Left lung (tissue), 4 donors: ENCODE measurements at regions not wholly inside any gene's neighbourhood (a gene's known extent, or its start where the extent isn't known, plus 50 kb on each side); places are given as distances from the start of the nearest gene placed in this dataset.

Experiments
- ATAC-seq: fragments of 200-7000 bp; cut with Tn5 transposase; one replicate; pipeline ENCODE4 v1.9.1; 2020; ENCODE audit warnings: moderate library complexity
- DNase-seq, 4 donors: peaks; one replicate each; pipeline ENCODE4 v3.0.0-alpha.2; 2013 to 2020
- H3K27ac ChIP-seq, 2 donors: fragments of 200-600 bp; sonication (generic) in 1 of 2; one replicate each; pipeline versions ENCODE4 v1.5.0 to v1.8.0; 2020 to 2021
- H3K27me3 ChIP-seq, 2 donors: fragments of 200-600 bp; sonication (generic) in 1 of 2; one replicate each; pipeline versions ENCODE4 v1.5.0 to v1.8.0; 2020 to 2021
- H3K36me3 ChIP-seq, 2 donors: fragments of 200-600 bp; sonication (generic) in 1 of 2; one replicate each; pipeline versions ENCODE4 v1.5.0 to v1.8.0; 2020 to 2021
- H3K4me1 ChIP-seq, 2 donors: fragments of 200-600 bp; one replicate each; pipeline ENCODE4 v1.8.0; 2021
- H3K4me3 ChIP-seq, 2 donors: fragments of 200-600 bp; sonication (generic) in 1 of 2; one replicate each; pipeline versions ENCODE4 v1.5.0 to v1.8.0; 2020 to 2021; ENCODE audit warnings: mild to moderate bottlenecking in 1 of 2
- H3K9me3 ChIP-seq, 2 donors: fragments of 200-600 bp; sonication (generic) in 1 of 2; one replicate each; pipeline versions ENCODE4 v1.5.0 to v1.8.0; 2020 to 2021
- CTCF ChIP-seq, 2 donors: fragments of 200-600 bp; sonication (generic) in 1 of 2; IDR thresholded peaks; one replicate each; pipeline versions ENCODE4 v1.5.0 to v1.8.0; 2021; ENCODE audit warnings: antibody characterized with exemption in 2 of 2
- intact Hi-C, 2 donors: fragments of 100-400 bp; cut with DNase I; formaldehyde crosslinking; loops; one replicate each; pipeline versions ENCODE4 v1.11.2 to v1.14.2; 2022
- donor health status: DM: no; HTN: yes; CAD: no.
- donor health status: DM: no; HTN: no; CAD: no.

- ATAC-seq: no peak
- no peak for TF ChIP-seq CTCF (IDR thresholded peaks at IDR 0.05)
- Histone ChIP-seq H3K27me3 (peaks cover 0 to 8% of the 10 kb centered on the region in 2 donors), H3K27ac (no peak overlapping the region), H3K9me3 (no peaks in the 10 kb centered on the region), H3K4me1 (no peaks in the 10 kb centered on the region), H3K36me3 (no peaks in the 10 kb centered on the region), H3K4me3 (no peak overlapping the region)
- no peak for DNase-seq
- intact Hi-C loops: no loop called here
These were observed 92.3 kb downstream of the HTR5A start for GRCh38 chr7:155162422-155162821.

- no peaks in the 10 kb centered on the region for H3K9me3 ChIP-seq
- peaks cover 0 to 8% of the 10 kb centered on the region in 2 donors for H3K27me3 ChIP-seq
- no peaks in the 10 kb centered on the region for H3K4me1 ChIP-seq
- DNase-seq (no peak), ATAC-seq (no peak)
- no peak overlapping the region for H3K4me3 ChIP-seq
- no peaks in the 10 kb centered on the region for H3K36me3 ChIP-seq
- no peak overlapping the region for H3K27ac ChIP-seq
- intact Hi-C loops: no loop called here
- TF ChIP-seq CTCF (IDR thresholded peaks at IDR 0.05): no peak
These were observed 93.6 kb downstream of the HTR5A start for GRCh38 chr7:155163696-155164095.

GRCh38 chr7:155164316-155164715 lies 94.2 kb downstream of the HTR5A start:
- Histone ChIP-seq H3K9me3 (no peaks in the 10 kb centered on the region), H3K27ac (no peak overlapping the region), H3K27me3 (peaks cover 0 to 12% of the 10 kb centered on the region in 2 donors), H3K4me3 (no peak overlapping the region), H3K4me1 (no peaks in the 10 kb centered on the region), H3K36me3 (no peaks in the 10 kb centered on the region)
- TF ChIP-seq CTCF (IDR thresholded peaks at IDR 0.05): no peak
- ATAC-seq (no peak), DNase-seq (no peak)
- intact Hi-C loops: no loop called here

GRCh38 chr7:155166108-155166507 lies 96.0 kb downstream of the HTR5A start:
- intact Hi-C loops: no loop called here
- DNase-seq: no peak
- TF ChIP-seq CTCF (IDR thresholded peaks at IDR 0.05): no peak
- no peaks in the 10 kb centered on the region for H3K9me3 ChIP-seq
- H3K4me3 ChIP-seq: no peak overlapping the region
- ATAC-seq: no peak
- H3K27ac ChIP-seq: no peak overlapping the region
- H3K4me1 ChIP-seq: no peaks in the 10 kb centered on the region
- peaks cover 0 to 13% of the 10 kb centered on the region in 2 donors for H3K27me3 ChIP-seq
- no peaks in the 10 kb centered on the region for H3K36me3 ChIP-seq

GRCh38 chr7:155166673-155167370 lies 96.7 kb downstream of the HTR5A start:
- no peaks in the 10 kb centered on the region for H3K9me3 ChIP-seq
- peaks cover 0 to 6% of the 10 kb centered on the region in 2 donors for H3K27me3 ChIP-seq
- no peaks in the 10 kb centered on the region for H3K4me1 ChIP-seq
- H3K36me3 ChIP-seq: no peaks in the 10 kb centered on the region
- DNase-seq (no peak), ATAC-seq (peak; percentile 21)
- no peak overlapping the region for H3K4me3 ChIP-seq
- intact Hi-C loops: no loop called here
- H3K27ac ChIP-seq: no peak overlapping the region
- no peak for TF ChIP-seq CTCF (IDR thresholded peaks at IDR 0.05)
